ENCODE measurements at regions not wholly inside any gene's neighbourhood (a gene's known extent, or its start where the extent isn't known, plus 50 kb on each side); places are given as distances from the start of the nearest gene placed in this dataset.

DNA sequence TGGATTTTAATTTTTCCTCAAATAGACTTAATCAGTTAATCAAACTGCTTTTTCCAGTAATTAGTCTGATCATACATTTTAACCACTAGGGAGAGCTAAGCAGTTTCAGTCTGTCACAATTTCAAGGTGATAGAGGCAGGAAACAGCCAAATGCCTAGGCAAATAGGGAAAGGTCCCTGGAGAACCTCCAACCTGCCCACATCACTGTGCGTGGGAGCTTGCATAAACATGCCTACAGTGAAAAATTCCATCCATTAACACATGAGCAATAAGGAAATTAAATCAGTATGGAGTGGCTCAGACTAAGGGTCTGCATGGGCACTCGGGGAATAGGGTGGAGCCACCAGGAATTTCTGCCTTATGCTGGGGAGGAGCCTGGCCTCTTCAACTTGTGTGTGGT, 74.6 kb downstream of the AASDHPPT start:
- DNase-seq (peak in 4 of 5 donors; percentile 14 to 34 (median 28)), FAIRE-seq (no peak)
- peak overlapping the region in 1 of 2 donors; percentile 3 for H3K27ac ChIP-seq (ENCODE audit: low read depth in 2 of 2, low read length in 2 of 2)

DNA sequence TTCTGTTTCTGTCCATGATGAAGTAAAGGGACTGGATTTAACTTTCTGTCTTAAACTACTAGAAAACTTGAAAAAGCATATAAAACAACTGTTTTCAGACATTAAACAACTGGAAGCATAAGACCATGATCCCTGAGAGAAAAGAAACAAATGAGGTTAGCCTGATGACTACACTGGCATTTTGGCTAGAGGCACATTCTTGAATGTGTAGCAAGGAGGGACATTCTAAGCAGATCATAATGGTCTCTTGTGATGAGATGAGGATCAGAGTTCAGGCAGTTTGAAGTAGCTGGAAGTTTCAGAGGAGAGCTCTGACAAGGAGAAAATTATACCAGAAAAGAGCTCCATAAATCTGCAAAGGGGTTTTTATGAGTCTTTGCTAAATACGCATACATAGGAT, 75.4 kb downstream of the AASDHPPT start:
- FAIRE-seq (peak; percentile 39), DNase-seq (no peak)
- Histone ChIP-seq H3K4me1 (ENCODE audit: control insufficient read depth in 2 of 3, insufficient read depth in 2 of 3, low read depth in 1 of 3, low read length in 3 of 3) (no peaks in the 10 kb centered on the region), H3K27ac (ENCODE audit: low read depth in 2 of 2, low read length in 2 of 2) (no peak overlapping the region), H3K9ac (ENCODE audit: low read length in 3 of 3) (no peak overlapping the region), H3K4me3 (ENCODE audit: low read length in 3 of 3) (no peak overlapping the region), H3K27me3 (ENCODE audit: control insufficient read depth, insufficient read depth, low read length) (no peaks in the 10 kb centered on the region), H3K36me3 (ENCODE audit: control insufficient read depth in 2 of 3, insufficient read depth in 3 of 3, low read length in 3 of 3) (no peaks in the 10 kb centered on the region), H3K9me3 (ENCODE audit: control insufficient read depth in 2 of 3, insufficient read depth in 1 of 3, low read length in 3 of 3) (no peaks in the 10 kb centered on the region)
- TF ChIP-seq, protein P1, sequence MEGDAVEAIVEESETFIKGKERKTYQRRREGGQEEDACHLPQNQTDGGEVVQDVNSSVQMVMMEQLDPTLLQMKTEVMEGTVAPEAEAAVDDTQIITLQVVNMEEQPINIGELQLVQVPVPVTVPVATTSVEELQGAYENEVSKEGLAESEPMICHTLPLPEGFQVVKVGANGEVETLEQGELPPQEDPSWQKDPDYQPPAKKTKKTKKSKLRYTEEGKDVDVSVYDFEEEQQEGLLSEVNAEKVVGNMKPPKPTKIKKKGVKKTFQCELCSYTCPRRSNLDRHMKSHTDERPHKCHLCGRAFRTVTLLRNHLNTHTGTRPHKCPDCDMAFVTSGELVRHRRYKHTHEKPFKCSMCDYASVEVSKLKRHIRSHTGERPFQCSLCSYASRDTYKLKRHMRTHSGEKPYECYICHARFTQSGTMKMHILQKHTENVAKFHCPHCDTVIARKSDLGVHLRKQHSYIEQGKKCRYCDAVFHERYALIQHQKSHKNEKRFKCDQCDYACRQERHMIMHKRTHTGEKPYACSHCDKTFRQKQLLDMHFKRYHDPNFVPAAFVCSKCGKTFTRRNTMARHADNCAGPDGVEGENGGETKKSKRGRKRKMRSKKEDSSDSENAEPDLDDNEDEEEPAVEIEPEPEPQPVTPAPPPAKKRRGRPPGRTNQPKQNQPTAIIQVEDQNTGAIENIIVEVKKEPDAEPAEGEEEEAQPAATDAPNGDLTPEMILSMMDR (IDR thresholded peaks at IDR 0.05; ENCODE audit: borderline replicate concordance, extremely low read depth, insufficient read depth), result no peak
- intact Hi-C loops (cut with DNase I), result no loop called here

More for the DNA sequence above, 74.6 kb downstream of the AASDHPPT start:
- Histone ChIP-seq H3K4me3 (ENCODE audit: low read length in 3 of 3) (peak overlapping the region in 1 of 3 donors; percentile 5), H3K4me1 (ENCODE audit: control insufficient read depth in 2 of 3, insufficient read depth in 2 of 3, low read depth in 1 of 3, low read length in 3 of 3) (no peaks in the 10 kb centered on the region), H3K36me3 (ENCODE audit: control insufficient read depth in 2 of 3, insufficient read depth in 3 of 3, low read length in 3 of 3) (no peaks in the 10 kb centered on the region), H3K27me3 (ENCODE audit: control insufficient read depth, insufficient read depth, low read length) (no peaks in the 10 kb centered on the region), H3K9me3 (ENCODE audit: control insufficient read depth in 2 of 3, insufficient read depth in 1 of 3, low read length in 3 of 3) (no peaks in the 10 kb centered on the region), H3K9ac (ENCODE audit: low read length in 3 of 3) (no peak overlapping the region)
- TF ChIP-seq, protein P1 (IDR thresholded peaks at IDR 0.05; ENCODE audit: borderline replicate concordance, extremely low read depth, insufficient read depth), result no peak
- intact Hi-C loops (cut with DNase I), result no loop called here

DNA sequence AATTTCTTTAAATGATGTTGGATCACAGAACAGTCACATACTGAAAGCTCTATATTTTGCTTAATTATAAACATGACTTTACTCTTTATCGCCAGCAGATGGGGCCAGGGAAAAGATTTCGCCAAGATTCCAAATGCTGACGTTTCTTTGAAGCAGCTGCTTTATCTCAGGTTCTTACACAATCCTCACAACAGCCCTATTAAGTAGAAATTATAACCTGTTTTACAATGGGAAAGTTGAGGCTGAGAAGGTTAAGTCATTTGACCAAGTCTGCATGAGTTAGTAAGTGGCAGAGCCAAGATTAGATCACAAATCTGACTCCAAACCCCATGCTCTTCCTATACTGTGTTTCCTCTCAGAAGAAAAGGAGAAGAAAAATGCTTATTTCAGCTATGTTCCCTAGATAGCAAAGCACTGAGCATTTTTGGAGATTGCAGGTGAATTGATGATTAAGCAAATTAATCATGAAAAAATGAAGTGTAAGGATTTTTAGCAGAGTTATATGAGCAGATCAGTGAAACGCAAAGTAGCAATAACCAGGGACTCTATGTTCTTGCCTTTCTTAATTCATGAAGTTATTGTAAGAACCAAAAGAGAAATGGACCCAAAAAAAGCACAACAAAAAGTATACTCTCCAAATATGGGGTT, 79.0 kb downstream of the AASDHPPT start:
- Histone ChIP-seq H3K36me3 (ENCODE audit: control insufficient read depth in 2 of 3, insufficient read depth in 3 of 3, low read length in 3 of 3) (no peaks in the 10 kb centered on the region), H3K4me1 (ENCODE audit: control insufficient read depth in 2 of 3, insufficient read depth in 2 of 3, low read depth in 1 of 3, low read length in 3 of 3) (peaks cover 0 to 3% (median 0%) of the 10 kb centered on the region in 3 donors), H3K9me3 (ENCODE audit: control insufficient read depth in 2 of 3, insufficient read depth in 1 of 3, low read length in 3 of 3) (peaks cover 0 to 5% (median 0%) of the 10 kb centered on the region in 3 donors), H3K9ac (ENCODE audit: low read length in 3 of 3) (no peak overlapping the region), H3K27me3 (ENCODE audit: control insufficient read depth, insufficient read depth, low read length) (no peaks in the 10 kb centered on the region), H3K4me3 (ENCODE audit: low read length in 3 of 3) (no peak overlapping the region), H3K27ac (ENCODE audit: low read depth in 2 of 2, low read length in 2 of 2) (no peak overlapping the region)
- TF ChIP-seq, protein P1 (IDR thresholded peaks at IDR 0.05; ENCODE audit: borderline replicate concordance, extremely low read depth, insufficient read depth), result peak; percentile 57
- FAIRE-seq (peak; percentile 97), DNase-seq (peak in 3 of 5 donors; percentile 45 to 90 (median 83))
- intact Hi-C loops (cut with DNase I), result no loop called here

Measured in kidney (tissue), 13 donors.